ENCODE measurements at regions not wholly inside any gene's neighbourhood (a gene's known extent, or its start where the extent isn't known, plus 50 kb on each side); places are given as distances from the start of the nearest gene placed in this dataset.

DNA sequence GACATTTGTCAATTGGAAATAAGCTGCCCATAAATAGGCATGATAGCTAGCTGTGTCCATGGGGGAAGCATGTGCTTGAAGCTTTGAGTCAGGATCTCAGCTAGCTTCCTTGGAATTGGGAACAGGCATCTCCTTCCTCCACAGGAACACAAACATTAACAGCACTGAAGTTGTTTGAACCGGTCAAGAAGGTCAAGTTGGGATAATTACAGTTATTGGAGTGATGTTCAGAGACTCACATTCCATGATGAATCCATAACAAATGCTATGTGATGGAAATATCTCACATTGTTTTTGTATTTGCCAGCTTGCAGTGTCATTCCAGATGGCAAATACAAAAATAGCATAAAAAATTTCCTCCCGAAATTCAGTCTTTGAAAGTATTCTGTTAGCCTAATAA is 347.6 kb upstream of the SMIM21 start:
- H3K4me3 ChIP-seq: no peak overlapping the region
- H3K27me3 ChIP-seq: no peaks in the 10 kb centered on the region
- H3K9me3 ChIP-seq: no peaks in the 10 kb centered on the region
- DNase-seq (ENCODE audit: low spot score in 2 of 2): no peak
- no peaks in the 10 kb centered on the region for H3K36me3 ChIP-seq
- intact Hi-C loops (cut with DNase I): no loop called here
- no peaks in the 10 kb centered on the region for H3K4me1 ChIP-seq
- TF ChIP-seq, protein P1, sequence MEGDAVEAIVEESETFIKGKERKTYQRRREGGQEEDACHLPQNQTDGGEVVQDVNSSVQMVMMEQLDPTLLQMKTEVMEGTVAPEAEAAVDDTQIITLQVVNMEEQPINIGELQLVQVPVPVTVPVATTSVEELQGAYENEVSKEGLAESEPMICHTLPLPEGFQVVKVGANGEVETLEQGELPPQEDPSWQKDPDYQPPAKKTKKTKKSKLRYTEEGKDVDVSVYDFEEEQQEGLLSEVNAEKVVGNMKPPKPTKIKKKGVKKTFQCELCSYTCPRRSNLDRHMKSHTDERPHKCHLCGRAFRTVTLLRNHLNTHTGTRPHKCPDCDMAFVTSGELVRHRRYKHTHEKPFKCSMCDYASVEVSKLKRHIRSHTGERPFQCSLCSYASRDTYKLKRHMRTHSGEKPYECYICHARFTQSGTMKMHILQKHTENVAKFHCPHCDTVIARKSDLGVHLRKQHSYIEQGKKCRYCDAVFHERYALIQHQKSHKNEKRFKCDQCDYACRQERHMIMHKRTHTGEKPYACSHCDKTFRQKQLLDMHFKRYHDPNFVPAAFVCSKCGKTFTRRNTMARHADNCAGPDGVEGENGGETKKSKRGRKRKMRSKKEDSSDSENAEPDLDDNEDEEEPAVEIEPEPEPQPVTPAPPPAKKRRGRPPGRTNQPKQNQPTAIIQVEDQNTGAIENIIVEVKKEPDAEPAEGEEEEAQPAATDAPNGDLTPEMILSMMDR (IDR thresholded peaks at IDR 0.05): no peak
- H3K27ac ChIP-seq: no peak overlapping the region

DNA sequence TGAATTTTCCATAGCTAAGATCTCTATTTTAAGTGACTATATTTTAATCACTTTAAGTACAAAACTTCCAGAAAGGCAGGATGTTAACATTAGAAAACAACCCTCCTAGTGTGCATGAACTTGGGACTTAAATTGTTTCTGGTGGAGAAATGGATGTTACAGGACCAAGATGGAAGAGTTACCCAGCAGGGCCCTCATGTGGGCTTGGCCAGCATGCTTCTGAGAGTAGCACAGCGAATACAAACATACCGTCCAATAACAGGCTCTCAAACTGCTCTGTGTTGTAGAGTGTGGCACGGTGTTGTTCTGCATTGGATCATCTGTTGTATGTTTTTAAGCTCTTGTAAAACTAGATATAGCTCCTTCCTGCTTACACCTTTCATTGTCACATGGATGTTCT is 346.1 kb upstream of the SMIM21 start:
- H3K9me3 ChIP-seq: no peaks in the 10 kb centered on the region
- H3K27me3 ChIP-seq: no peaks in the 10 kb centered on the region
- no peaks in the 10 kb centered on the region for H3K36me3 ChIP-seq
- TF ChIP-seq, protein P1 (IDR thresholded peaks at IDR 0.05): no peak
- no peaks in the 10 kb centered on the region for H3K4me1 ChIP-seq
- no peak for DNase-seq (ENCODE audit: low spot score in 2 of 2)
- H3K4me3 ChIP-seq: no peak overlapping the region
- H3K27ac ChIP-seq: no peak overlapping the region
- intact Hi-C loops (cut with DNase I): no loop called here

DNA sequence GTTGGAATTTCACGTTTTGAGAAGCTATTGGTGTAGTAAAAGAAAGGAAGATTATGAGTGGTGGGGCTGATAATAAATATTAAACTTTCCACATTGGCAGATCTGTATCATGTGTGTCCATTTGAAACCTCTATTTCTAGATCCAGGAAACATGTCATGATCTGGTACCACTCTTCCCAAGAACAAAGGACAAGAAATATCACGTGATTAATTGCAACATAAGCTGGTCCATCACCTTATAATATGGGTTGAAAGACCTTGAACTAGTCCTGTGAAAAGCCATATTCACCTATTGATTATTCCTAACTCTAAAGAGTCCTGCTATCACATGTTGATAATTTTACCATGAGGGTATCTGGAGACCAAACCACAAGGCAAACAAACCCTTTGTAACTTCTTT is 335.3 kb upstream of the SMIM21 start:
- no peak overlapping the region for H3K27ac ChIP-seq

DNA sequence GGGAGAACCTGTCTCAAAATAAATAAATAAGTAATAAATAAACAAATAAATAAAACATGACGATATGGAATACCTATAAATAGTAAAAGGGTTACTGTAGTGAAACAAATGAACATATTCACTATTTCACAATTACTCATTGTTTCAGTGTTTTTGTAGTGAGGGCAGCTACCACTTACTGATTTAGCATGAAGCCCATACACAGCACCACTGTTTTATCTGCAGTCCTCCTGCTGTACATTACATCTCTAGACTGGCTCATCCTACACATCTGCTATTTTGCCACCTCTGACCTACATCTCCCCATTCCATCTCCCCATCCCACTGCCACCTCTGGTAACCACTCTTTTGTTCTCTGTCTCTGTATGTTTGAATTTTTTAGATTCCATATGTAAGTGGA is 332.7 kb upstream of the SMIM21 start:
- no peaks in the 10 kb centered on the region for H3K9me3 ChIP-seq
- no peaks in the 10 kb centered on the region for H3K27me3 ChIP-seq
- no peak overlapping the region for H3K4me3 ChIP-seq
- H3K36me3 ChIP-seq: no peaks in the 10 kb centered on the region
- TF ChIP-seq, protein P1 (IDR thresholded peaks at IDR 0.05): no peak
- intact Hi-C loops (cut with DNase I): no loop called here
- DNase-seq (ENCODE audit: low spot score in 2 of 2): no peak
- no peak overlapping the region for H3K27ac ChIP-seq
- no peaks in the 10 kb centered on the region for H3K4me1 ChIP-seq

More for the DNA sequence above, 335.3 kb upstream of the SMIM21 start:
- TF ChIP-seq, protein P1 (IDR thresholded peaks at IDR 0.05): no peak
- intact Hi-C loops (cut with DNase I): no loop called here
- Histone ChIP-seq H3K4me3 (no peak overlapping the region), H3K36me3 (no peaks in the 10 kb centered on the region), H3K4me1 (no peaks in the 10 kb centered on the region), H3K9me3 (no peaks in the 10 kb centered on the region), H3K27me3 (no peaks in the 10 kb centered on the region)
- DNase-seq (ENCODE audit: low spot score in 2 of 2): no peak

DNA sequence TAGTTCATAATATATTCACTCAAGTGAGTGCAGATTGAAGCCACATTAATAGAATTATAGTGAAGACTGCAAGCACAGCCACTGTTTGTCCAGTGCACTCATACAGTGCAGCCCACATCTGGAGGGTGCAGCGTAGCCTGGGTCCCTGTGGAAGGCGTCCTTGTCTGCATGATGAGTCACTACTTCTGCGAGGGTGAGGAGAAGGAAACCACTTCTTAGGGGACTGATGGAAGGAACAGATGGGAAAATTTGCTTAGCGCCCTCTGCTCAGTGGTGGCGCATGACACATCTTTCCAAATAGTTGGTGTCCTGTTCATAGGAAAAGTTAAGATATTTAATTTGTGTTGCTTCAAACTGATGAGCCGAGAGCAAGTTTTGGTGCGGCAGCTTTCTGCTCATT is 330.4 kb upstream of the SMIM21 start:
- DNase-seq (ENCODE audit: low spot score in 2 of 2): no peak
- no peaks in the 10 kb centered on the region for H3K4me1 ChIP-seq
- H3K27ac ChIP-seq: no peak overlapping the region
- H3K4me3 ChIP-seq: no peak overlapping the region
- H3K9me3 ChIP-seq: no peaks in the 10 kb centered on the region
- no peaks in the 10 kb centered on the region for H3K36me3 ChIP-seq
- no peaks in the 10 kb centered on the region for H3K27me3 ChIP-seq
- TF ChIP-seq, protein P1 (IDR thresholded peaks at IDR 0.05): no peak
- intact Hi-C loops (cut with DNase I): no loop called here

DNA sequence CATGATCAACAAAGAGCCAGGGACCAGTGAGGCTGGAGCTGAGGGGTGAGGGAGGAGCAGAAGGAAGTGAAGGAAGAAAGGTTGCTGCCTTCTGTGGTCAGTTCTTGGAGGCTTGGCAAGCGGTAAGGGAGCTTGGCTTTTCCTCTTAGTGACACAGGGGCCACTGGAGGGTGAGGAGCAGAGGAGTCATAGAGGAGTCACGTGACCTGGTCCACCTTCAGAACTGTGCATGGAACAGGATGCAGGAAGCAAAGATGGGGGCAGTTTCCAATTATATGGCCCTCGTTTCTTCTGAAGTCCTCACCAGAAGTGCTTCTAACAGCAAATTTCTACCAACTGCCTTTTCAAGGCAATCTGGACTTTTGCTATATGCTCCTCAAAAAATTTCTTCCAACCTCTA is 326.9 kb upstream of the SMIM21 start:
- intact Hi-C loops (cut with DNase I): no loop called here

More for the DNA sequence above, 326.9 kb upstream of the SMIM21 start:
- TF ChIP-seq, protein P1 (IDR thresholded peaks at IDR 0.05): no peak
- Histone ChIP-seq H3K4me1 (no peaks in the 10 kb centered on the region), H3K36me3 (no peaks in the 10 kb centered on the region), H3K9me3 (no peaks in the 10 kb centered on the region), H3K27me3 (no peaks in the 10 kb centered on the region), H3K4me3 (no peak overlapping the region), H3K27ac (no peak overlapping the region)
- no peak for DNase-seq (ENCODE audit: low spot score in 2 of 2)

All from ascending aorta (tissue), 2 donors.